Heart right ventricle (tissue), 16 donors: ENCODE measurements at regions not wholly inside any gene's neighbourhood (a gene's known extent, or its start where the extent isn't known, plus 50 kb on each side); places are given as distances from the start of the nearest gene placed in this dataset.

Experiments used
- ATAC-seq, 8 donors: fragments of 200-7000 bp; cut with Tn5 transposase; one replicate each; pipeline ENCODE4 v1.9.1; 2020; ENCODE audit warnings: mild to moderate bottlenecking in 8 of 8, moderate library complexity in 8 of 8, moderate number of reproducible peaks in 1 of 8
- DNase-seq, 2 donors: peaks; one replicate each; pipeline ENCODE4 v3.0.0-alpha.2; 2020
- H3K27ac ChIP-seq, 10 donors: fragments of 200-600 bp; sonication (generic) in 2 of 10; one replicate each; pipeline versions ENCODE4 v1.5.0 to v1.8.0; 2020 to 2022; ENCODE audit warnings: mild to moderate bottlenecking in 3 of 10
- H3K27me3 ChIP-seq, 7 donors: fragments of 200-600 bp; one replicate each; pipeline ENCODE4 v1.8.0; 2021 to 2022; ENCODE audit warnings: mild to moderate bottlenecking in 2 of 7
- H3K36me3 ChIP-seq, 9 donors: fragments of 200-600 bp; sonication (generic) in 1 of 9; one replicate each; pipeline versions ENCODE4 v1.5.0 to v1.8.0; 2020 to 2022; ENCODE audit warnings: mild to moderate bottlenecking in 2 of 9
- H3K4me1 ChIP-seq, 9 donors: fragments of 200-600 bp; sonication (generic) in 1 of 9; one replicate each; pipeline versions ENCODE4 v1.5.0 to v1.8.0; 2020 to 2022; ENCODE audit warnings: mild to moderate bottlenecking in 4 of 9
- H3K4me3 ChIP-seq, 10 donors: fragments of 200-600 bp; sonication (generic) in 2 of 10; one replicate each; pipeline versions ENCODE4 v1.5.0 to v1.8.0; 2020 to 2022; ENCODE audit warnings: mild to moderate bottlenecking in 7 of 10, moderate library complexity in 2 of 10
- H3K9me3 ChIP-seq, 11 donors: fragments of 200-600 bp in 10 of 11; sonication (generic) in 2 of 11; one replicate each; pipeline versions ENCODE4 v1.5.0 to v1.8.0; 2013 to 2022; ENCODE audit warnings: mild to moderate bottlenecking in 2 of 11, control low read depth in 1 of 11, moderate library complexity in 1 of 11
- WGBS, 2 donors: extraction: QIAGEN DNeasy Blood & Tissue Kit; methylation state at CpG; one replicate each; pipeline ENCODE4 v1.1.7; 2013; ENCODE audit warnings: inconsistent platforms in 1 of 2; 5-methylcytosine and 5-hydroxymethylcytosine counted together
- intact Hi-C, 10 donors: fragments of 100-400 bp; cut with DNase I; formaldehyde crosslinking; loops; one replicate each; pipeline versions ENCODE4 v1.11.1 to v1.14.2; 2022
- TF ChIP-seq, protein P1 (sequence below), 9 donors: fragments of 200-600 bp; sonication (generic) in 2 of 9; IDR thresholded peaks; one replicate each; pipeline versions ENCODE4 v1.5.0 to v1.8.0; 2021 to 2022; ENCODE audit warnings: antibody characterized with exemption in 9 of 9, mild to moderate bottlenecking in 5 of 9, moderate library complexity in 1 of 9
- donor health status: Arrhythmogenic right ventricular cardiomyopathy.
- donor health status: ischemic (EF 13 %, LVEDD 7.1; RV severe dilation, severe dysfunction).
- donor health status: healthy with polysubstance abuse.
- donor health status: DM: no; HTN: yes; CAD: no.
- donor health status: DM: no; HTN: no; CAD: no.
- donor health status: ischemic (EF 25% LVEDD 6.9; RV normal size, moderate dysfunction).
- donor health status: ischemic (EF 25% LVEDD 5.7; RV mildly dilated, moderate dysfunction).
- donor health status: healthy.
- donor health status: DM: yes; HTN: yes; CAD: no.
- donor health status: Ischemic cardiomyopathy.
- donor health status: ischemic (EF 35%, LVEDD 5.7; RV mildly dilated, moderate dysfunction).
- donor health status: nonischemic (EF 11% LVEDD 7.7; RV severe dilation, severe dysfunction).
- donor health status: DM: yes; HTN: yes; CAD: no.
- donor health status: PGD.
- donor health status: ischemic (EF 29% LVEDD 5.4; RV normal size, mild dysfunction).
- donor health status: nonischemic (EF 23%, LVEDD 6.1; RV moderate dilation, normal function).

DNA sequence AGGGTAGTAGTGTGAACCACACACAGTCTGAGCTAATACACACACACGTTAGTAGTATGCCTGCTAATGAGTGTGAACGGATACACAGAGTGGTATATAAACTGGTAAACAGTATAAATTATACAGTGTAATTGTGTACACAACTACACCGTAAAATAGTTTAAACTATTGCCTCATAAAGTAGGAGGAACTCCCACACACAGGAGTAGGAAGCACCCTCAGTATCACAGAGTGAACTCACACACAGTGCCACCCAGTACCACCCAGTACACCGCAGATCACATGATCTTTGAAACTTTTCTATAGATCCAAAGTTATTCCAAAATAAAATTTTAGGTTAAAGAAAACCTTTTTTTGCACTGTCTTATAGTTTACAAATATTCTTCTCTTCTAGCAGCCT is 275.1 kb downstream of the ADGRA3 start:
- no peak overlapping the region for H3K4me3 ChIP-seq
- no peaks in the 10 kb centered on the region for H3K36me3 ChIP-seq
- no peak overlapping the region for H3K27ac ChIP-seq
- peaks cover 0 to 10% (median 0%) of the 10 kb centered on the region in 7 donors for H3K27me3 ChIP-seq
- ATAC-seq (no peak), DNase-seq (no peak)
- intact Hi-C loops = no loop called here
- WGBS, 2 donors = 87 to 94% methylated on average over 4 of the region's 4 CpGs
- peaks cover 0 to 4% (median 0%) of the 10 kb centered on the region in 9 donors for H3K4me1 ChIP-seq
- TF ChIP-seq, protein P1, sequence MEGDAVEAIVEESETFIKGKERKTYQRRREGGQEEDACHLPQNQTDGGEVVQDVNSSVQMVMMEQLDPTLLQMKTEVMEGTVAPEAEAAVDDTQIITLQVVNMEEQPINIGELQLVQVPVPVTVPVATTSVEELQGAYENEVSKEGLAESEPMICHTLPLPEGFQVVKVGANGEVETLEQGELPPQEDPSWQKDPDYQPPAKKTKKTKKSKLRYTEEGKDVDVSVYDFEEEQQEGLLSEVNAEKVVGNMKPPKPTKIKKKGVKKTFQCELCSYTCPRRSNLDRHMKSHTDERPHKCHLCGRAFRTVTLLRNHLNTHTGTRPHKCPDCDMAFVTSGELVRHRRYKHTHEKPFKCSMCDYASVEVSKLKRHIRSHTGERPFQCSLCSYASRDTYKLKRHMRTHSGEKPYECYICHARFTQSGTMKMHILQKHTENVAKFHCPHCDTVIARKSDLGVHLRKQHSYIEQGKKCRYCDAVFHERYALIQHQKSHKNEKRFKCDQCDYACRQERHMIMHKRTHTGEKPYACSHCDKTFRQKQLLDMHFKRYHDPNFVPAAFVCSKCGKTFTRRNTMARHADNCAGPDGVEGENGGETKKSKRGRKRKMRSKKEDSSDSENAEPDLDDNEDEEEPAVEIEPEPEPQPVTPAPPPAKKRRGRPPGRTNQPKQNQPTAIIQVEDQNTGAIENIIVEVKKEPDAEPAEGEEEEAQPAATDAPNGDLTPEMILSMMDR (IDR thresholded peaks at IDR 0.05) = no peak
- H3K9me3 ChIP-seq = peaks cover 0 to 14% (median 0%) of the 10 kb centered on the region in 11 donors

DNA sequence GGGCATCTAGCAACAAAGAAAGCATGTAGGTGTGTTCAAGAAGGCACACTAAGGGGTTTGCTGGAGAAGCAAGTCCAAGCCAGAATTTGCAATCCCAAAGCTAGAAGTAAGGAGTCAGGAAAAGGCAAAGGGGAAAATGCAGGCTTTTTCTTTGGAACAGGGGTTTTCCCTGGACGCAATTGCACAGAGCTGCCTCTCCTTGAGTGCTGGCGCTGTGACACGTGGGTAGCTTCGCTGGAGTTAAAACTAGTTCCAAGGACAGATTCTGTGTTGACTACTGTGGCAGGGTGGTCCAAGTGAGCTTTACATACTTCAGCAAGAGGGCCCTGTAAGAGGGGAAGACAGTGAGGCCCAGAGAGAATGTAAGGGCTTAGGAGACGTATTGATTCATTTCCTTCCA is 277.1 kb downstream of the ADGRA3 start:
- Histone ChIP-seq H3K27me3 (peaks cover 0 to 10% (median 0%) of the 10 kb centered on the region in 7 donors), H3K27ac (no peak overlapping the region), H3K4me1 (peaks cover 0 to 4% (median 0%) of the 10 kb centered on the region in 9 donors), H3K9me3 (peaks cover 0 to 14% (median 0%) of the 10 kb centered on the region in 11 donors), H3K36me3 (no peaks in the 10 kb centered on the region), H3K4me3 (no peak overlapping the region)
- DNase-seq = no peak
- WGBS, 2 donors = 41 to 44% methylated on average over 5 of the region's 5 CpGs
- no peak for ATAC-seq
- TF ChIP-seq, protein P1 (IDR thresholded peaks at IDR 0.05) = no peak
- intact Hi-C loops = no loop called here

DNA sequence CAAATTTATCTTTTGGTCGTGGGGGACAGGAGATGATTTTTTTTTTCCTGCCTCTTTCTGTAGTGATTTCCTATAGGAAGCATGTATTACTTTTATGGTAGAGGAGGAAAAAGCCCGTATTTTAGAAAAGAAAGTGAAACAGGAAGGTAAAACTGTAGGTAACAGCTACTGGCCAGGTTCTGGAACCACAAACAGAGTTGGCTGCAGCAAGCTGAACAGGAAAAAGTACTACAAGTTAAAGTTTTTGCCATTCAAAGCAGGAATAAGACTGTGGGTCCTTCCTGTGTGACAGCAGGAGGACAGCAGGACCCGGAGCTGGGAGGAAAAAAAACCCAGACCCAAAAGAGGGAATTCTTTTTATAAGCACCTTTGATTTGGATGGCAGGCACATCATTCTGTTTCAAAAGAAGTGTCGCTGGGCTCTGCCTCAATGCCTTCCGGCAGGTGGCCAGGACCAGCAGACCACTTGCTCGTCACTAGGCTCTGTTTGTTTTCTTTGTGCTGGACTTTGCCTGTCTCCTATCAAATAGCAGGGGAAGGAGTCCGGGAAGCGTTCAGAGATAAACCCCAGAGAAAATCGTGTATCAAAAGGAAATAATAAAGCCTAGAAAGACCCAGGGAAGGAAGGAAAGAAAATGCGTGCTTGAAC is 277.9 kb downstream of the ADGRA3 start:
- H3K9me3 ChIP-seq = peaks cover 0 to 14% (median 0%) of the 10 kb centered on the region in 11 donors
- TF ChIP-seq, protein P1 (IDR thresholded peaks at IDR 0.05) = no peak
- H3K4me3 ChIP-seq = no peak overlapping the region
- H3K4me1 ChIP-seq = peaks cover 0 to 4% (median 0%) of the 10 kb centered on the region in 9 donors
- H3K27ac ChIP-seq = no peak overlapping the region
- no peaks in the 10 kb centered on the region for H3K36me3 ChIP-seq
- peaks cover 0 to 10% (median 0%) of the 10 kb centered on the region in 7 donors for H3K27me3 ChIP-seq
- ATAC-seq (no peak), DNase-seq (no peak)
- WGBS, 2 donors = 20 to 24% methylated on average over 10 of the region's 10 CpGs
- intact Hi-C loops = no loop called here

DNA sequence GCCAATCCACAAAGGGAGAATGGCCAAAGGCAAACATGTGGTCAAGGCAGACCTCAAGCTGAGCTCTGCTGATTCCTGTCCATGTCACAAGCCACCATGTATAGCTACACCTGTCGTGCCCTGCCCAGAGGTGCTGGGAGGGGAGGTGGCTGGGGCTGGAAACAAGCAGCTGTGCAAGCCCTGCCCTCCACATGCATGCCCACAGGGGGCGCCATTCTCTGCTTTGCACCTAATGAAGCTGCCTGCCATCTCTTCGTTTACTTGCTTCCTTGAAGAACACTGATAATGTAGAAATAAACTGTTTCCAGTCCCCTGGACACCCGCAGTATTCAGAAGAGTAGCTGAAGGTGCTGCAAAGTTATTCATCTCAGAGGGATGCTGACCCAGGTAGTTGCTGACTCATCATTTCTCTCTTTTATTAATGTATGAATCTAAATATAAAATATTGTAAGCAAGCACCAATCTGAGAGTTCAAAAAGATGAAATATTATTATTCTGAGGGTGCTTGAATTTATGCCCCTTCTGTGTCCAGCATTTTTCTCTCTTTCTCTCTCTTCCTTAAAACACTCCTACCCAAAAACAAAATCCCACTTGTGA is 278.6 kb downstream of the ADGRA3 start:
- no peaks in the 10 kb centered on the region for H3K36me3 ChIP-seq
- peaks cover 0 to 10% (median 0%) of the 10 kb centered on the region in 7 donors for H3K27me3 ChIP-seq
- 23 to 25% methylated on average over 4 of the region's 4 CpGs for WGBS, 2 donors
- H3K9me3 ChIP-seq = peaks cover 0 to 8% (median 0%) of the 10 kb centered on the region in 11 donors
- no peak overlapping the region for H3K27ac ChIP-seq
- intact Hi-C loops = no loop called here
- TF ChIP-seq, protein P1 (IDR thresholded peaks at IDR 0.05) = peak in 6 of 9 donors; percentile 6 to 38 (median 24)
- peak in 1 of 2 donors; percentile 15 for DNase-seq
- no peak overlapping the region for H3K4me3 ChIP-seq
- no peak for ATAC-seq
- peaks cover 0 to 4% (median 0%) of the 10 kb centered on the region in 9 donors for H3K4me1 ChIP-seq
